ENCODE measurements at regions not wholly inside any gene's neighbourhood (a gene's known extent, or its start where the extent isn't known, plus 50 kb on each side); places are given as distances from the start of the nearest gene placed in this dataset.
"Not testable (repeated sequence)": the region's sequence is repeated elsewhere in the genome, so short reads cannot be mapped to it uniquely, and the experiment has no call there.

DNA sequence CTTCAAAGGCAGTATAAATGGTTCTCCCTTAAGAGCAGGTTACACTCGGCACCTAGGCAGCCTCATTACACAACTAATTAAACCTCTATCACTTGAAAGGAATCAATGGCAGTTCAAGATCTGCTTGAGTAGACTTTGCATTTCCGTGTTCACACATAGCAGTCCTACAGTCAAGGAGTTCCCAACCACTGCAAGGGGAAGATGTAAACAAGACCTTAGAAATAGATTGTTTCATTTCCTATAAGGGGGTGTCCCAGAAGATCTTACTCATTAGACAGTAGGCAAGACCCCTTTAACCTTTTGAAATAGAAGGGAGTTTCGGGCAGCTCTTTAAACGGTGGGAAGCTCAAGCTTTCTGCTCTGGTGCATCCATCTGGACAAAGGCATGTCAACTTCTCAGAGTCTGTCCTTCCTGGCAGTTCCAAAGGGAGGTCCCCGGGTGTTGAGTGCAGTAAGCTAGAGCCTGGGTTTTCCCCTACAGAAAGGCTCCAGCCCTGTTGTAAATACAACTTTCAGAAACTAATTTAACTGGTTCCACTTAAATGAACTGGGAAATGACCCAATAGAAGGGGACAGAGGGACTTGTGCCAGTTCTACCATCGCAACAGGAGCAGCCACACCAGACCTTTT, 150.8 kb downstream of the RBMX2 start:
- DNase-seq = no peak

- DNase-seq = no peak
These were observed 153.6 kb downstream of the RBMX2 start for GRCh38 chrX:130555341-130555740.

DNA sequence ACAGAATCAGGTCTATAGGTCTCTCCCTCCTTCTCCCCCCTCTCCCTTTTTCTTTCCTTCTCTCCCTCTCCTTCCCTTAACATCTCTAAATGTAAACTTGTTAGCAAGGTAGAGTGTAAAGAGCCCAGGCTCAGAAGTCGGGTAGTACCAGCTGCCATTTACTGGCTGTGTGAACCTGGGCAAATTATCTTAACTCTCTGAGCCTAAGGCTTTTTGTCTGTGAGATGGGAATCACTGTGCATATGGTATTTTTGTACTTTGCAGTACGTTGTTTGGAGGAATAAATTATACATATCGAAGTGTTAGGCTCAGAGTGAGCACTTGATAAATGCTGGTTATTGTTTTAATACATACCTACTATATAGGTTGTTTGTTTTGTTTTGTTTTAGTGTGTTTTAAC, 154.0 kb downstream of the RBMX2 start:
- DNase-seq = no peak

DNA sequence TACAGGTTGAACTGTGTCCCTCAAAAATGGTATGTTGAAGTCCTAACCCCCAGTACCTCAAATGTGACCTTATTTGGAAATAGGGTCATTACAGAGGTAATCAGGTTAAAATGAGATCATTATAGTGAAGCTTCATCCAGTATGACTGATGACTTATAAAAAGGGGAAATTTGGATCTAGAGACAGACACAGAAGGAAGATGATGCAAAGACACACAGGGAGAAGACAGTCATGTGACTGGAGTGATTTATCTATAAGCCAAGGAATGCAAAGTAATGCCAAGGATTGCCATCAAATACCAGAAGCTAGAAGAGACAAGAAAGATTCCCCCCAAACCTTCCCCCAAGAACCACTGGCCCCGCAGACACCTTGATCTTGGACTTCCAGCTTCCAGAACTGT, 155.2 kb downstream of the RBMX2 start:
- no peak for DNase-seq

- no peak for DNase-seq
These were observed 158.8 kb downstream of the RBMX2 start for GRCh38 chrX:130560544-130560943.

DNA sequence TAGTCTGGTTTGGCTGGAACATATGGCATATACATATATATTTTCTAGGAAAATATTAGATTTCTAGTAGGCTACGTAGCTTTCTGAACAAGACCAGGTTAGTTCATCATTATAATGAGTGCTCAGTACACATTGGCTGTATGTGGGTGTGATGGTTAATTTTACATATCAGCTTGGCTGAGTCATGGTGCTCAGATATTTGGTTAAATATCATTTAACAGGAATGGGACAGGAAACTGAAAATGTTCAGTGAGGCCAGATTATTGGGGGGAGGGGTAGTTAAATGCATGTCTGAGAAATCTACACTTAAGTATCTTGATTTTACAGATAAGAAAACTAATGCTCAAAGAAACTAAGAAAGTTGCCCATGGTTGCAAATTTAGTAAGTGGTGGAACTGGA, 160.1 kb downstream of the RBMX2 start:
- no peak for DNase-seq

DNA sequence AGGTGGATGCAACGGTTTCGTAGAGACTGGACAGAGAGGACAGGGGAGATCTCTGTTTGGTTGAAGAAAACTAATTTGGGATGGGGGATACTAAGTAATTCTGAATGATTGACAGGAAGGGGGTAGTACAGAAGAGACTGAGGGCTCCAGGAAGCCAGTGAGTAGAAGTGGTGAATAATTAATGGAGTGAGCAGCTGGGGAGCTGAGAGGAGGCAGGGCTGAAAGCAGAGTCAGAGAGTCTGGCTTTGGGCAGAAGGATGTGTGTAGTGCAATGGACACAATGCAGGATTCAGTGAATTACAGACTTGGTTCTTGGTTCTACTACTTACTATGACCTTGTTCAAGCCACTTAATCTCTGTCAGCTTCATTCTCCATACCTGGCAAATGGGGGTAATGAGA, 161.7 kb downstream of the RBMX2 start:
- DNase-seq = no peak

- DNase-seq = no peak
These were observed 164.4 kb downstream of the RBMX2 start for GRCh38 chrX:130566028-130566683.

DNA sequence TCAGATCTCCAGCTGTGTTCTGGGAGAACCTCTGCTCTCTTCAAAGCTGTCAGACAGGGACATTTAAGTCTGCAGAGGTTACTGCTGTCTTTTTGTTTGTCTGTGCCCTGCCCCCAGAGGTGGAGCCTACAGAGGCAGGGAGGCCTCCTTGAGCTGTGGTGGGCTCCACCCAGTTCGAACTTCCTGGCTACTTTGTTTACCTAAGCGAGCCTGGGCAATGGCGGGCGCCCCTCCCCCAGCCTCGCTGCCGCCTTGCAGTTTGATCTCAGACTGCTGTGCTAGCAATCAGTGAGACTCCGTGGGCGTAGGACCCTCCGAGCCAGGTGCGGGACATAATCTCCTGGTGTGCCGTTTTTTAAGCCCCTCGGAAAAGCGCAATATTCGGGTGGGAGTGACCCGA, 171.2 kb downstream of the RBMX2 start:
- DNase-seq = not testable (repeated sequence)
